ENCODE measurements at regions not wholly inside any gene's neighbourhood (a gene's known extent, or its start where the extent isn't known, plus 50 kb on each side); places are given as distances from the start of the nearest gene placed in this dataset.
A peak's percentile ranks its signal among the peaks of the same experiment; 100 is the strongest.

DNA sequence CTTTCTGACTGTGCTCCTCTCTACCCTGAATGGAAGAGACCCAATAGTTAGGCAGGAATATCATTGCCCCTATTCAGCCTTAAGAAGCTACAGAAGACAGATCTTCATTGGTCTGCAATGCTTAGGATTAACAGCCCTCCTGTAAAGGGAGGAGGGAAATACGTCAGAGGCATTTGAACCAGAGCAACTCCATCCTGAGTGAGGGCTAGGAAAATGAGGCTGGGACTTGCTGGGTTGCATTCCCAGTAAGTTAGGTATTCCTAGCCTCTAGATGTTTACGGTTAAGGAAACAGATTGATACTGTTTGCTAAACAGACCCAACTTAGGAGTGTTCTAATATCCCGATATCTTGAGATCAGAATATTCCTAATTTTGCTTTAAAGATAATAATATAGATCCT lies 63.5 kb downstream of the PCDH18 start:
- Histone ChIP-seq H3K27ac (ENCODE audit: low read depth, low read length) (no peak overlapping the region), H3K4me1 (ENCODE audit: control insufficient read depth in 2 of 2, insufficient read depth in 2 of 2, low read length in 2 of 2) (no peaks in the 10 kb centered on the region), H3K27me3 (ENCODE audit: control insufficient read depth in 2 of 2, insufficient read depth in 2 of 2, low read length in 2 of 2) (no peaks in the 10 kb centered on the region), H3K36me3 (ENCODE audit: control insufficient read depth in 2 of 3, insufficient read depth in 3 of 3, low read length in 3 of 3) (no peaks in the 10 kb centered on the region), H3K4me3 (ENCODE audit: low read length) (no peak overlapping the region), H3K9me3 (ENCODE audit: control insufficient read depth in 2 of 3, low read length in 3 of 3) (no peaks in the 10 kb centered on the region)
- Mint-ChIP-seq H3K9me3 (peaks cover 0 to 21% (median 7%) of the 10 kb centered on the region in 11 donors), H3K4me3 (no peak overlapping the region), H3K27me3 (no peaks in the 10 kb centered on the region), H3K36me3 (no peaks in the 10 kb centered on the region), H3K27ac (no peak overlapping the region), H3K4me1 (no peaks in the 10 kb centered on the region)
- DNase-seq (no peak), ATAC-seq (no peak)
- POLR2A ChIA-PET, result no interaction called here
- CTCF ChIA-PET, result no interaction called here
- intact Hi-C loops (cut with micrococcal nuclease), result no loop called here

DNA sequence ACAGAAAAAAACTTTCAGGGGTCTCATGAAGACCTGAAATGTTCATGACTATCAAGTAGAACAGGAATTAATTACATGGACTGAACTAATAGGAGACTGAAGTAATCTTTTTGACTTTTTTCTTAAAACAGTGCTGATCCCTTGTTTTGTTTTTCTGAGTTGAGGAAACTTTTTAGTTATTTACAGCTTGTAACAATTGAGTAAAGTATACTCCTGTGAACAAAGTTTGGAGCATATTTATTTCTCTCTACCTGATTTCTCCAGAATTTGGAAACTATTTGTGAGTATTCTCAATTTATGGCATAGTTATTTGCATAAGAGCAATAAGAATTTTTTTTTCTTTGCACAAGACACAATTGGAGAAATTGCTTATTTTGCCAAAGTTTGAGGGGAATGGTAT lies 64.8 kb downstream of the PCDH18 start:
- no peak for DNase-seq
- Histone ChIP-seq H3K9me3 (ENCODE audit: control insufficient read depth in 2 of 3, low read length in 3 of 3) (no peaks in the 10 kb centered on the region), H3K36me3 (ENCODE audit: control insufficient read depth in 2 of 3, insufficient read depth in 3 of 3, low read length in 3 of 3) (no peaks in the 10 kb centered on the region), H3K4me3 (ENCODE audit: low read length) (no peak overlapping the region), H3K4me1 (ENCODE audit: control insufficient read depth in 2 of 2, insufficient read depth in 2 of 2, low read length in 2 of 2) (no peaks in the 10 kb centered on the region), H3K27me3 (ENCODE audit: control insufficient read depth in 2 of 2, insufficient read depth in 2 of 2, low read length in 2 of 2) (no peaks in the 10 kb centered on the region), H3K27ac (ENCODE audit: low read depth, low read length) (no peak overlapping the region)
- no peak for ATAC-seq
- CTCF ChIA-PET, result no interaction called here
- intact Hi-C loops (cut with micrococcal nuclease), result no loop called here
- Mint-ChIP-seq H3K4me1 (no peaks in the 10 kb centered on the region), H3K27me3 (no peaks in the 10 kb centered on the region), H3K27ac (no peak overlapping the region), H3K36me3 (no peaks in the 10 kb centered on the region), H3K4me3 (no peak overlapping the region), H3K9me3 (peaks cover 0 to 22% (median 6%) of the 10 kb centered on the region in 11 donors)
- POLR2A ChIA-PET, result no interaction called here

DNA sequence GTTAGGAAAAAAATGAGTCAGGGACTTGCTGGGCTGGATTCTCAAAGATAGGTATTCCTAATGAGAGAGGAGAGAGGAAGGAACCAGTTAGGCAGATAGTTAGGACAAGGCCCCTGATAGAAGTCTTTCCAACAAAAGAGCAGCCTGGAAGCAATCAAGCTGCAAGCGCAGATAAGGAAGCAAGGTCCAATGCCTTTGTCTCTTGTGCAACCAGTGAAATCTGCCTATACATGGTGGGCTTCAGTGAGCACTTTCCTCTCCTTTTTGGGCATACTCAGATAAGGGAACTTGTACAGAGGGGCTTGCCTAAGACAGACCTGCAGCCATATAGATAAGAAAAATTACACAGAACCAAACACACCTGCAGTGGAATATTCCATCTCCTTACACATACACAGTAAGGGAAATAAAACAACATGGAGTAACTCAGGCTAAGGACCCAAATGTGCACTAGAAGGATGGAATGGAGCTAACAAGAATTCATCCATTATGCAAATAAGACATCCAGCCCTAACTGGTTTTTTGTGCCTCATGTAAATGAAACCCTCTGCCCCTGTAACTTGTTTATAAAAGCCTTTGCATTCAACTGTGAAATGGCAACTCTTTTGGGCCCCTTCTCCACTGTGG lies 68.8 kb downstream of the PCDH18 start:
- intact Hi-C loops (cut with micrococcal nuclease), result no loop called here

DNA sequence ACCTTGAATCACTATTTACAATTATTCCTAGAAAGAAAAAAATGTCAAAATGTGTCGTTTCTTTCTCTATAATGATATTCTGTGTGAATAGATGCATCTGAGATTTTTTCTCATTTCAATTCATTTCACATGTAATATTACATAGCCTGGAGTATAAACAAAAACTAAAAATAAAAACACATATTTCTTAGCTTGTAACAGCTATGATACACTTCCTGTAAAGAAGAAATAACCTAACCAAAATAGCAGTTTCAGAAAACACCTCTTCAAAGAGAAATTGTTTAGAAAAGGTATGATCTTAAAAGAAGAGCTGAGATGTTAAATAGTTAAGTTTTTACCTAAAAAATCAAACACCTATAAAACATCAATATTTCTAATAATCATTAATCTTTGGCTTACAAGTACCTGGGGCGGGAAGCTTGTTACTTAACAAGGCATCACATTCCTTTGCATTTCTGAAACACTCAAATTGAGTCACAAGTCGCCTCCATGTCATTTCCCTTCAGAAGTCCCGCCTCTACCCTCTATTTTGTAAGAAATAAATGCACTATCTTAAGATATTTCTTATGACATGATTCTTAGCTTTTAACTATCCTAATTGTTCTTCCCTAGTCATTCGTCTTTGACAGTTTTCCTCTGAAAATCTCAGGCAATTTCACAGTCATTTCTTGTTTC lies 76.5 kb downstream of the PCDH18 start:
- Mint-ChIP-seq H3K27me3 (no peaks in the 10 kb centered on the region), H3K4me1 (no peaks in the 10 kb centered on the region), H3K9me3 (peaks cover 0 to 13% (median 2%) of the 10 kb centered on the region in 11 donors), H3K36me3 (no peaks in the 10 kb centered on the region), H3K4me3 (no peak overlapping the region), H3K27ac (no peak overlapping the region)
- H3K27ac ChIP-seq (ENCODE audit: low read depth, low read length), result no peak overlapping the region
- no peaks in the 10 kb centered on the region for H3K36me3 ChIP-seq (ENCODE audit: control insufficient read depth in 2 of 3, insufficient read depth in 3 of 3, low read length in 3 of 3)
- POLR2A ChIA-PET, result no interaction called here
- no peak for DNase-seq
- CTCF ChIA-PET, result no interaction called here
- H3K9me3 ChIP-seq (ENCODE audit: control insufficient read depth in 2 of 3, low read length in 3 of 3), result no peaks in the 10 kb centered on the region
- intact Hi-C loops (cut with micrococcal nuclease), result no loop called here
- no peaks in the 10 kb centered on the region for H3K27me3 ChIP-seq (ENCODE audit: control insufficient read depth in 2 of 2, insufficient read depth in 2 of 2, low read length in 2 of 2)
- no peak overlapping the region for H3K4me3 ChIP-seq (ENCODE audit: low read length)
- ATAC-seq, result no peak
- H3K4me1 ChIP-seq (ENCODE audit: control insufficient read depth in 2 of 2, insufficient read depth in 2 of 2, low read length in 2 of 2), result no peaks in the 10 kb centered on the region

More for the DNA sequence above, 68.8 kb downstream of the PCDH18 start:
- CTCF ChIA-PET, result no interaction called here
- Mint-ChIP-seq H3K27ac (no peak overlapping the region), H3K4me3 (no peak overlapping the region), H3K9me3 (peaks cover 0 to 22% (median 6%) of the 10 kb centered on the region in 11 donors), H3K4me1 (no peaks in the 10 kb centered on the region), H3K36me3 (no peaks in the 10 kb centered on the region), H3K27me3 (no peaks in the 10 kb centered on the region)
- Histone ChIP-seq H3K9me3 (ENCODE audit: control insufficient read depth in 2 of 3, low read length in 3 of 3) (no peaks in the 10 kb centered on the region), H3K4me1 (ENCODE audit: control insufficient read depth in 2 of 2, insufficient read depth in 2 of 2, low read length in 2 of 2) (no peaks in the 10 kb centered on the region), H3K36me3 (ENCODE audit: control insufficient read depth in 2 of 3, insufficient read depth in 3 of 3, low read length in 3 of 3) (no peaks in the 10 kb centered on the region), H3K27me3 (ENCODE audit: control insufficient read depth in 2 of 2, insufficient read depth in 2 of 2, low read length in 2 of 2) (no peaks in the 10 kb centered on the region), H3K27ac (ENCODE audit: low read depth, low read length) (no peak overlapping the region), H3K4me3 (ENCODE audit: low read length) (no peak overlapping the region)
- DNase-seq (no peak), ATAC-seq (no peak)
- POLR2A ChIA-PET, result no interaction called here

DNA sequence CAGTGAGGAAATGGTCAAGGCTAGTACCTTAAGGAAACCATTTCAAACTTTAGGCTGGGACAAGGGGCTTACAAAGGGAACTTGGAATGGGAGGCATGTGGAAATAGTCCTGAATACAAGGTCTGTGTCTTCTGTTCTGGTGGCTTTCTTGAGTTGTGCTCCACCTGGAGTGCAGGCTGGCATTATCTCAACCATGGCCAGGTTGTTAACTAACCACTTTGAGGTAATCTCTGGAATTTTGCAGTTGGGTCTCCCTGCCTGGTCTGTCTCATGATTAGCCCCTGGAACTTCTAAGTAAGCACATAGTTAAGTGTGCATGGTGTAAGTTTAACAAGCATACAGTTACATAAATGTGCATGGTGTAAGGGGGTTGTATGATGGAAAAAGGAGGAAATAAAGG lies 77.5 kb downstream of the PCDH18 start:
- H3K4me1 ChIP-seq (ENCODE audit: control insufficient read depth in 2 of 2, insufficient read depth in 2 of 2, low read length in 2 of 2), result no peaks in the 10 kb centered on the region
- H3K36me3 Mint-ChIP-seq, result no peaks in the 10 kb centered on the region
- H3K9me3 Mint-ChIP-seq, result peaks cover 0 to 13% (median 2%) of the 10 kb centered on the region in 11 donors
- no peak overlapping the region for H3K4me3 ChIP-seq (ENCODE audit: low read length)
- no peaks in the 10 kb centered on the region for H3K27me3 Mint-ChIP-seq
- no peaks in the 10 kb centered on the region for H3K9me3 ChIP-seq (ENCODE audit: control insufficient read depth in 2 of 3, low read length in 3 of 3)
- H3K27ac ChIP-seq (ENCODE audit: low read depth, low read length), result no peak overlapping the region
- no peaks in the 10 kb centered on the region for H3K36me3 ChIP-seq (ENCODE audit: control insufficient read depth in 2 of 3, insufficient read depth in 3 of 3, low read length in 3 of 3)
- ATAC-seq (no peak), DNase-seq (no peak)
- H3K4me1 Mint-ChIP-seq, result no peaks in the 10 kb centered on the region
- no peaks in the 10 kb centered on the region for H3K27me3 ChIP-seq (ENCODE audit: control insufficient read depth in 2 of 2, insufficient read depth in 2 of 2, low read length in 2 of 2)
- ChIA-PET CTCF (no interaction called here), POLR2A (no interaction called here)
- H3K27ac Mint-ChIP-seq, result peak overlapping the region in 1 of 9 donors; percentile 17
- no peak overlapping the region for H3K4me3 Mint-ChIP-seq
- intact Hi-C loops (cut with micrococcal nuclease), result no loop called here

DNA sequence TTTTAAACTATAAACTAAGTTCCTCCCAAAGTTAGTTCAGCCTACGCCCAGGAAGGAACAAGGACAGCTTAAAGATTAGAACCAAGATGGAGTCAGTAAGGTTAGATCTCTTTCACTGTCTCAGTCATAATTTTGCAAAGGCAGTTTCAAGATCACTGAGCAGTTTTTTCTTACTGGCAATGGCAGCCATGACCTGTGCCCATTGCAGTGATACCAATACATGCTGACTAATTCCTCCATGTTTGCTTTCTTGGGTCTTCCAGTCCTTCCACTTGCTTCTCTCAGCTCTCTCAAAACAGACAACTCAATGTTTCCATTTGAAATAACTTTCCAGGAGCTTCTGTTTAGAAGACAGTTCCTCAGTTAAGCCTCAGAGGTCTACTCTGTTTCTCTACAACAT lies 79.5 kb downstream of the PCDH18 start:
- no peak overlapping the region for H3K27ac ChIP-seq (ENCODE audit: low read depth, low read length)
- Mint-ChIP-seq H3K27ac (no peak overlapping the region), H3K36me3 (no peaks in the 10 kb centered on the region), H3K4me1 (no peaks in the 10 kb centered on the region), H3K27me3 (no peaks in the 10 kb centered on the region), H3K9me3 (peaks cover 0 to 13% (median 4%) of the 10 kb centered on the region in 11 donors), H3K4me3 (no peak overlapping the region)
- POLR2A ChIA-PET, result no interaction called here
- no peaks in the 10 kb centered on the region for H3K27me3 ChIP-seq (ENCODE audit: control insufficient read depth in 2 of 2, insufficient read depth in 2 of 2, low read length in 2 of 2)
- H3K9me3 ChIP-seq (ENCODE audit: control insufficient read depth in 2 of 3, low read length in 3 of 3), result no peaks in the 10 kb centered on the region
- intact Hi-C loops (cut with micrococcal nuclease), result no loop called here
- no peak overlapping the region for H3K4me3 ChIP-seq (ENCODE audit: low read length)
- no peak for DNase-seq
- CTCF ChIA-PET, result no interaction called here
- H3K4me1 ChIP-seq (ENCODE audit: control insufficient read depth in 2 of 2, insufficient read depth in 2 of 2, low read length in 2 of 2), result no peaks in the 10 kb centered on the region
- no peaks in the 10 kb centered on the region for H3K36me3 ChIP-seq (ENCODE audit: control insufficient read depth in 2 of 3, insufficient read depth in 3 of 3, low read length in 3 of 3)
- no peak for ATAC-seq

DNA sequence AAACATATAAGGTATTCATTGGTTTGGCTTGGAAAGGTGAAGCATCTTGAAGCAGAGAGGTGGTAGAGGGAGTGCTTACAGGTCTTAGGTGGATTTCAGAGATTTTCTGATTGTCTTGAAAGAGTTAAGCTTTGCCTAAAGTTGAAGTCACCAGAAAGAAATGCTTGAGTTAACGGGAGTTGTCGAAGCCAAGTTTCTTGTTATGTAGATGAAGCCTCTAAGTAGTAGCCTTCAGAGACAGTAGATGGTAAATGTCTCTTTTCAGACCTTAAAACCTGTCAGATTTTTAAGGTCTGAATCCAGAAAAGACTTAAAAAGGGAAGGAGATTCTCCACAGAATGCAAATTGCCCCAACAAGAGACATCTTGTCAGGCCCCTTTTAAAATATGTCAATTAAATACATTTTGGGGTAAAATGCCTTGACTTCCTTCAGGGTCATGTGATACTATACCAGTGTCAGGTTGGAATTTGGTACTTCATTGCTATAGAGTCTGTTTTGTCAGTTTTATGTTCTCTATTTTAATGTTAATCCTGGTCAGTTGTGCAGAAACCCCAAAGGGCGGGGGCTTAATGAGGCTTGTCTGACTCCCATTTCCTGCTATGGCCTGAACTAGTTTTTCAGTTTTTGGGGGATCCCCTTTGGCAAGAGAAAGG lies 81.0 kb downstream of the PCDH18 start:
- intact Hi-C loops (cut with micrococcal nuclease), result no loop called here
- Histone ChIP-seq H3K27ac (ENCODE audit: low read depth, low read length) (no peak overlapping the region), H3K4me1 (ENCODE audit: control insufficient read depth in 2 of 2, insufficient read depth in 2 of 2, low read length in 2 of 2) (no peaks in the 10 kb centered on the region), H3K4me3 (ENCODE audit: low read length) (no peak overlapping the region), H3K36me3 (ENCODE audit: control insufficient read depth in 2 of 3, insufficient read depth in 3 of 3, low read length in 3 of 3) (no peaks in the 10 kb centered on the region), H3K27me3 (ENCODE audit: control insufficient read depth in 2 of 2, insufficient read depth in 2 of 2, low read length in 2 of 2) (no peaks in the 10 kb centered on the region), H3K9me3 (ENCODE audit: control insufficient read depth in 2 of 3, low read length in 3 of 3) (no peaks in the 10 kb centered on the region)
- H3K9me3 Mint-ChIP-seq, result peaks cover 0 to 13% (median 4%) of the 10 kb centered on the region in 11 donors
- H3K27ac Mint-ChIP-seq, result no peak overlapping the region
- no peaks in the 10 kb centered on the region for H3K4me1 Mint-ChIP-seq
- no peaks in the 10 kb centered on the region for H3K36me3 Mint-ChIP-seq
- H3K4me3 Mint-ChIP-seq, result no peak overlapping the region
- DNase-seq (no peak), ATAC-seq (no peak)
- no peaks in the 10 kb centered on the region for H3K27me3 Mint-ChIP-seq
- ChIA-PET CTCF (no interaction called here), POLR2A (no interaction called here)

Measured in naive thymus-derived CD4-positive, alpha-beta T cell (primary cell).